ENCODE measurements at regions not wholly inside any gene's neighbourhood (a gene's known extent, or its start where the extent isn't known, plus 50 kb on each side); places are given as distances from the start of the nearest gene placed in this dataset.

DNA sequence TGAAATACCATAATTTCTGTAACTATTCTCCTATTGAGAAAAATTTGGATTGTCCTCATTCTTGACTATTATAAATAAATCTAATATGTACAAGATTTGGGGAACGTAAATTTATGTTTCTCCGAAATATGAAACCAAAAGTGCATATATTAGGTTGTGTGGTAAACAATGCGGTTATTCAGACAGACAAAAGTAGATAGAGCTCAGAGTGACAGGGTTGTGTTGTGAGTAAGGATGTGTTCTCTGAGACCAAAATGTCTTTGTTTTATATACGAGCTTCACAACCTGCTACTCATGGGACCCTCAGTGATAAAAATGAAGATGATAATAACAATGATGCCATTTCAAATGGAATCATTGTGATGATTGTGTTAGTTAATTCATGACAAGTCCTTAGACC, 796.3 kb upstream of the SLC10A2 start:
- no peak for DNase-seq
- Histone ChIP-seq H2BK5ac (ENCODE audit: low read depth, low read length, poor library complexity, severe bottlenecking) (no peak overlapping the region), H3K36me3 (ENCODE audit: control insufficient read depth, insufficient read depth, low read length) (no peaks in the 10 kb centered on the region), H4K8ac (ENCODE audit: low read depth in 2 of 2, low read length in 2 of 2) (no peak overlapping the region), H3K4ac (ENCODE audit: low read depth, low read length) (no peak overlapping the region), H3K23ac (ENCODE audit: low read depth, low read length) (no peak overlapping the region), H3K27ac (ENCODE audit: insufficient read depth, low read length) (no peak overlapping the region), H2AFZ (replicated peaks; ENCODE audit: low read length, poor library complexity) (no peak overlapping the region), H4K20me1 (ENCODE audit: insufficient read depth, low read length) (no peaks in the 10 kb centered on the region), H3K9ac (ENCODE audit: low read depth, low read length) (no peak overlapping the region), H3K4me1 (ENCODE audit: control insufficient read depth, insufficient read depth, low read length) (no peaks in the 10 kb centered on the region), H2AK5ac (ENCODE audit: low read depth, low read length) (no peak overlapping the region), H3K9me3 (ENCODE audit: control insufficient read depth, insufficient read depth, low read length) (no peaks in the 10 kb centered on the region), H3K79me1 (ENCODE audit: low read depth in 1 of 2, low read length in 2 of 2) (no peaks in the 10 kb centered on the region), H4K91ac (ENCODE audit: insufficient read depth, low read depth, low read length) (no peak overlapping the region), H4K5ac (ENCODE audit: low read depth, low read length) (no peak overlapping the region), H3K56ac (ENCODE audit: extremely low read depth, insufficient read depth, low read length) (no peak overlapping the region), H2AK9ac (replicated peaks; ENCODE audit: low read depth, low read length, poor library complexity) (no peak overlapping the region), H2BK120ac (ENCODE audit: low read depth, low read length) (no peak overlapping the region), H3K9me1 (ENCODE audit: insufficient read depth, low read length) (no peaks in the 10 kb centered on the region), H3K4me2 (ENCODE audit: low read depth, low read length) (no peak overlapping the region), H3K27me3 (ENCODE audit: control insufficient read depth, insufficient read depth, low read length) (no peaks in the 10 kb centered on the region), H3K14ac (replicated peaks; ENCODE audit: low read depth, low read length) (no peak overlapping the region), H3K18ac (ENCODE audit: low read depth, low read length) (no peak overlapping the region), H3K4me3 (ENCODE audit: insufficient read depth, low read depth, low read length) (no peak overlapping the region), H2BK20ac (ENCODE audit: low read depth, low read length) (no peak overlapping the region), H2BK15ac (ENCODE audit: low read depth, low read length) (no peak overlapping the region)
- CTCF ChIA-PET, result no interaction called here
- BruUV-seq (replicated peaks), result no TSS peak
- POLR2A ChIA-PET (ENCODE audit: unreplicated experiment), result no interaction called here
- WGBS, 2 experiments (ENCODE audit: extremely low coverage in 2 of 2, insufficient read length in 1 of 2), result no CpG with 5 or more reads among the region's 4 CpGs
- in situ Hi-C loops (cut with MboI; ENCODE audit: low sequenced_read_pairs), result no loop called here
- dilution Hi-C loops (cut with HindIII; ENCODE audit: low sequenced_read_pairs, unreplicated experiment), result no loop called here
- no peak for TF ChIP-seq MXI1 (IDR thresholded peaks at IDR 0.05; ENCODE audit: borderline replicate concordance, low read depth, low read length)
- TF ChIP-seq SMC3 (IDR thresholded peaks at IDR 0.05; ENCODE audit: low read depth, low read length), result no peak
- TF ChIP-seq MAFK (IDR thresholded peaks at IDR 0.05; ENCODE audit: low read depth, low read length), result no peak
- no peak for TF ChIP-seq POLR2A (IDR thresholded peaks at IDR 0.05; ENCODE audit: low read depth, low read length)
- no peak for TF ChIP-seq RAD21 (IDR thresholded peaks at IDR 0.05; ENCODE audit: low read length)
- TF ChIP-seq CHD1 (IDR thresholded peaks at IDR 0.05; ENCODE audit: low read depth, low read length), result no peak
- TF ChIP-seq RCOR1 (IDR thresholded peaks at IDR 0.05; ENCODE audit: insufficient replicate concordance, low read length), result no peak
- TF ChIP-seq NFE2L2 (IDR thresholded peaks at IDR 0.05; ENCODE audit: low read depth, low read length), result no peak
- no peak for TF ChIP-seq RFX5 (IDR thresholded peaks at IDR 0.05; ENCODE audit: low read depth, low read length)
- TF ChIP-seq, protein P1, sequence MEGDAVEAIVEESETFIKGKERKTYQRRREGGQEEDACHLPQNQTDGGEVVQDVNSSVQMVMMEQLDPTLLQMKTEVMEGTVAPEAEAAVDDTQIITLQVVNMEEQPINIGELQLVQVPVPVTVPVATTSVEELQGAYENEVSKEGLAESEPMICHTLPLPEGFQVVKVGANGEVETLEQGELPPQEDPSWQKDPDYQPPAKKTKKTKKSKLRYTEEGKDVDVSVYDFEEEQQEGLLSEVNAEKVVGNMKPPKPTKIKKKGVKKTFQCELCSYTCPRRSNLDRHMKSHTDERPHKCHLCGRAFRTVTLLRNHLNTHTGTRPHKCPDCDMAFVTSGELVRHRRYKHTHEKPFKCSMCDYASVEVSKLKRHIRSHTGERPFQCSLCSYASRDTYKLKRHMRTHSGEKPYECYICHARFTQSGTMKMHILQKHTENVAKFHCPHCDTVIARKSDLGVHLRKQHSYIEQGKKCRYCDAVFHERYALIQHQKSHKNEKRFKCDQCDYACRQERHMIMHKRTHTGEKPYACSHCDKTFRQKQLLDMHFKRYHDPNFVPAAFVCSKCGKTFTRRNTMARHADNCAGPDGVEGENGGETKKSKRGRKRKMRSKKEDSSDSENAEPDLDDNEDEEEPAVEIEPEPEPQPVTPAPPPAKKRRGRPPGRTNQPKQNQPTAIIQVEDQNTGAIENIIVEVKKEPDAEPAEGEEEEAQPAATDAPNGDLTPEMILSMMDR (conservative IDR thresholded peaks at IDR 0.05; ENCODE audit: low read depth, low read length), result no peak
- TF ChIP-seq MAZ (IDR thresholded peaks at IDR 0.05; ENCODE audit: borderline replicate concordance, low read depth, low read length), result no peak
- no peak for TF ChIP-seq USF2 (IDR thresholded peaks at IDR 0.05; ENCODE audit: low read depth, low read length)
- TF ChIP-seq FOS (IDR thresholded peaks at IDR 0.05; ENCODE audit: low read depth, low read length), result no peak
- no peak for TF ChIP-seq CEBPB (IDR thresholded peaks at IDR 0.05; ENCODE audit: low read depth, low read length)
- TF ChIP-seq, protein P2, sequence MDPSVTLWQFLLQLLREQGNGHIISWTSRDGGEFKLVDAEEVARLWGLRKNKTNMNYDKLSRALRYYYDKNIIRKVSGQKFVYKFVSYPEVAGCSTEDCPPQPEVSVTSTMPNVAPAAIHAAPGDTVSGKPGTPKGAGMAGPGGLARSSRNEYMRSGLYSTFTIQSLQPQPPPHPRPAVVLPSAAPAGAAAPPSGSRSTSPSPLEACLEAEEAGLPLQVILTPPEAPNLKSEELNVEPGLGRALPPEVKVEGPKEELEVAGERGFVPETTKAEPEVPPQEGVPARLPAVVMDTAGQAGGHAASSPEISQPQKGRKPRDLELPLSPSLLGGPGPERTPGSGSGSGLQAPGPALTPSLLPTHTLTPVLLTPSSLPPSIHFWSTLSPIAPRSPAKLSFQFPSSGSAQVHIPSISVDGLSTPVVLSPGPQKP (IDR thresholded peaks at IDR 0.05; ENCODE audit: borderline replicate concordance, low read depth, low read length), result no peak
- no peak for TF ChIP-seq BHLHE40 (IDR thresholded peaks at IDR 0.05; ENCODE audit: low read depth, low read length)
- intact Hi-C loops (cut with micrococcal nuclease), result no loop called here
- no peak for ATAC-seq (ENCODE audit: low read depth)

All from IMR-90 (cell line).